Endothelial cell of umbilical vein (primary cell): ENCODE measurements at regions not wholly inside any gene's neighbourhood (a gene's known extent, or its start where the extent isn't known, plus 50 kb on each side); places are given as distances from the start of the nearest gene placed in this dataset.

Experiments used
- BruUV-seq: library from RNA; stranded (reverse); fragments of 400-500 nt; replicated peaks from 2 replicates; lab custom pipeline; 2021; lab: Mats Ljungman, UMichigan
- CTCF ChIA-PET: fragments of 300-600, 350-600 bp; sonication (Branson Sonifier 250); formaldehyde crosslinking; loops from one replicate; lab custom pipeline; 2021; ENCODE audit warnings: antibody characterized with exemption, inconsistent platforms; lab: Charles Lee
- POLR2A ChIA-PET: fragments of 300-600, 350-600 bp; sonication (Branson Sonifier 250); formaldehyde crosslinking; loops from one replicate; lab custom pipeline; 2021; ENCODE audit warnings: antibody characterized with exemption, inconsistent platforms; lab: Charles Lee
- DNase-seq: peaks from one replicate; pipeline ENCODE4 v3.0.0-alpha.2; 2011; ENCODE audit warnings: low read depth, low spot score
- FAIRE-seq: peaks from 2 replicates; lab custom pipeline; 2011; peaks lifted over from hg19 to GRCh38; lab: Jason Lieb, UNC
- H2AFZ ChIP-seq: 2 replicates; pipeline ENCODE4 v1.6.0; 2012; ENCODE audit warnings: low read depth, low read length, control low read depth, inconsistent platforms
- H3K27ac ChIP-seq: 2 replicates; pipeline ENCODE4 v1.5.1; 2011; ENCODE audit warnings: low read depth, mild to moderate bottlenecking, control low read depth, low read length, moderate library complexity; ENCODE audit not compliant: insufficient read depth
- H3K27me3 ChIP-seq, 2 experiments: 2 replicates each; pipeline versions ENCODE4 v1.6.0 to v1.6.1; 2011; ENCODE audit warnings: low read length in 2 of 2, mixed read lengths in 1 of 2; ENCODE audit not compliant: control insufficient read depth in 2 of 2, insufficient read depth in 2 of 2
- H3K36me3 ChIP-seq, 2 experiments: 2 replicates in 1 of 2; 3 replicates in 1 of 2; pipeline ENCODE4 v1.5.1; 2011; ENCODE audit warnings: low read length in 2 of 2, mild to moderate bottlenecking in 1 of 2, moderate library complexity in 1 of 2; ENCODE audit not compliant: control insufficient read depth in 2 of 2, insufficient read depth in 2 of 2; ENCODE audit errors: extremely low read depth in 1 of 2
- H3K4me1 ChIP-seq: 3 replicates; pipeline ENCODE4 v1.5.1; 2011; ENCODE audit warnings: mild to moderate bottlenecking, low read length; ENCODE audit not compliant: control insufficient read depth, insufficient read depth; ENCODE audit errors: extremely low read depth
- H3K4me2 ChIP-seq: 2 replicates; pipeline ENCODE4 v1.6.1; 2011; ENCODE audit warnings: low read length, control low read depth, mixed read lengths; ENCODE audit not compliant: insufficient read depth
- H3K4me3 ChIP-seq, 3 experiments: fragments of 200-600 bp in 1 of 3; sonication (generic), shearing (Covaris generic) in 1 of 3; replicated peaks in 1 of 3; 2 replicates each; pipeline ENCODE4 v1.5.1; 2011 to 2016; ENCODE audit warnings: control low read depth in 3 of 3, low read length in 3 of 3, mild to moderate bottlenecking in 2 of 3, inconsistent platforms in 1 of 3, low read depth in 1 of 3, moderate library complexity in 1 of 3; ENCODE audit not compliant: insufficient read depth in 1 of 3
- H3K79me2 ChIP-seq: 2 replicates; pipeline ENCODE4 v1.6.0; 2012; ENCODE audit warnings: low read length, inconsistent platforms; ENCODE audit not compliant: control insufficient read depth, insufficient read depth
- H3K9ac ChIP-seq: replicated peaks from 2 replicates; pipeline ENCODE3; 2011; ENCODE audit warnings: low read length, control low read depth; ENCODE audit not compliant: insufficient read depth; ENCODE audit errors: extremely low read depth
- H3K9me1 ChIP-seq: replicated peaks from 3 replicates; pipeline ENCODE4 v1.6.0; 2011; ENCODE audit warnings: mild to moderate bottlenecking, low read length; ENCODE audit not compliant: control insufficient read depth, insufficient read depth; ENCODE audit errors: extremely low read depth
- H3K9me3 ChIP-seq: replicated peaks from 2 replicates; pipeline ENCODE4 v1.5.1; 2012; ENCODE audit warnings: low read length, inconsistent platforms; ENCODE audit not compliant: control insufficient read depth, insufficient read depth
- H4K20me1 ChIP-seq: replicated peaks from 2 replicates; pipeline ENCODE3; 2011; ENCODE audit warnings: mild to moderate bottlenecking, low read length; ENCODE audit not compliant: control insufficient read depth, insufficient read depth; ENCODE audit errors: extremely low read depth
- FOS ChIP-seq: IDR thresholded peaks from 2 replicates; pipeline ENCODE4 v1.6.1; 2011; ENCODE audit warnings: mild to moderate bottlenecking, low read length, moderate library complexity, borderline replicate concordance; ENCODE audit not compliant: insufficient read depth
- GATA2 ChIP-seq: IDR thresholded peaks from 2 replicates; pipeline ENCODE4 v1.7.0; 2011; ENCODE audit warnings: low read depth, mild to moderate bottlenecking, moderate library complexity, mixed read lengths, low read length; ENCODE audit not compliant: insufficient read length, insufficient read depth
- JUN ChIP-seq: IDR thresholded peaks from 2 replicates; pipeline ENCODE4 v1.6.1; 2011; ENCODE audit warnings: borderline replicate concordance, low read depth; ENCODE audit not compliant: insufficient read length, insufficient read depth
- MYC ChIP-seq: IDR thresholded peaks from one replicate; pipeline ENCODE4 v1.6.1; 2011; ENCODE audit warnings: mild to moderate bottlenecking, low read depth, low read length
- POLR2A ChIP-seq: IDR thresholded peaks from 2 replicates; pipeline ENCODE4 v1.6.1; 2012; ENCODE audit warnings: low read depth, mild to moderate bottlenecking, control low read depth, low read length
- dilution Hi-C: fragments of 300-500 bp; cut with MboI; formaldehyde crosslinking; loops from one replicate; pipeline ENCODE4 v1.15.0; 2019; ENCODE audit warnings: low sequenced_read_pairs; ENCODE audit not compliant: extremely low pct_ligation_motif_present
- intact Hi-C: fragments of 100-400 bp; cut with micrococcal nuclease; formaldehyde crosslinking; loops from one replicate; pipeline ENCODE4 v1.10.0; 2022
- TF ChIP-seq, protein P1 (sequence below), 2 donors: IDR thresholded peaks; 1 replicate in 1 of 2; 2 replicates in 1 of 2; pipeline ENCODE4 v1.5.1; 2011; ENCODE audit warnings: low read length in 2 of 2, mild to moderate bottlenecking in 2 of 2, moderate library complexity in 2 of 2, control low read depth in 1 of 2, inconsistent platforms in 1 of 2, low read depth in 1 of 2; ENCODE audit not compliant: insufficient read depth in 1 of 2; ENCODE audit errors: extremely low read depth in 1 of 2

DNA sequence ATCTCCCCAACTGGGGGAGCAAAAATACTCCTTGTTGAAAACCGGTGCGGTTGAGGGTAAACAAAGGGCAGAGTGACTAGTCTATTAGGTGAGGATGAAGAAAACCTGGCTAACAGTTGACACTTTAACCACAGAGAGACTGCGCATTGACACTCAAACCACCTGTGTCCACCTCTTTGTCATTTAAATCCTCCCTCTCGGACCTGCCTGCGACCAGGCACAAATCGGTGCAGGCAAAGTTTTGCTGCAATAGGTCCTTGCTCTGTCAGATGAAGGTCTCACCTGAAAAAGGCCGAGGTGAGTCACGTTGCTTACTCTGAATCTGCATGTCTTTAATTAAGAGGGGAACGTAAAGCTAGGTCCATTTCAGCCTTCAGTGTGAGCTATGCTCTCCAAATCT lies 494.1 kb upstream of the DPPA4 start:
- H3K4me3 ChIP-seq = no peak overlapping the region
- no peaks in the 10 kb centered on the region for H3K79me2 ChIP-seq
- H3K4me2 ChIP-seq = no peak overlapping the region
- dilution Hi-C loops = no loop called here
- intact Hi-C loops = no loop called here
- ChIA-PET POLR2A (no interaction called here), CTCF (no interaction called here)
- H3K9ac ChIP-seq = no peak overlapping the region
- TF ChIP-seq GATA2 (no peak), JUN (no peak), MYC (no peak)
- TF ChIP-seq, protein P1, sequence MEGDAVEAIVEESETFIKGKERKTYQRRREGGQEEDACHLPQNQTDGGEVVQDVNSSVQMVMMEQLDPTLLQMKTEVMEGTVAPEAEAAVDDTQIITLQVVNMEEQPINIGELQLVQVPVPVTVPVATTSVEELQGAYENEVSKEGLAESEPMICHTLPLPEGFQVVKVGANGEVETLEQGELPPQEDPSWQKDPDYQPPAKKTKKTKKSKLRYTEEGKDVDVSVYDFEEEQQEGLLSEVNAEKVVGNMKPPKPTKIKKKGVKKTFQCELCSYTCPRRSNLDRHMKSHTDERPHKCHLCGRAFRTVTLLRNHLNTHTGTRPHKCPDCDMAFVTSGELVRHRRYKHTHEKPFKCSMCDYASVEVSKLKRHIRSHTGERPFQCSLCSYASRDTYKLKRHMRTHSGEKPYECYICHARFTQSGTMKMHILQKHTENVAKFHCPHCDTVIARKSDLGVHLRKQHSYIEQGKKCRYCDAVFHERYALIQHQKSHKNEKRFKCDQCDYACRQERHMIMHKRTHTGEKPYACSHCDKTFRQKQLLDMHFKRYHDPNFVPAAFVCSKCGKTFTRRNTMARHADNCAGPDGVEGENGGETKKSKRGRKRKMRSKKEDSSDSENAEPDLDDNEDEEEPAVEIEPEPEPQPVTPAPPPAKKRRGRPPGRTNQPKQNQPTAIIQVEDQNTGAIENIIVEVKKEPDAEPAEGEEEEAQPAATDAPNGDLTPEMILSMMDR (IDR thresholded peaks at IDR 0.05; ENCODE audit: extremely low read depth in 1 of 2, insufficient read depth in 1 of 2, low read depth in 1 of 2, low read length in 2 of 2) = no peak
- H4K20me1 ChIP-seq = no peaks in the 10 kb centered on the region
- no TSS peak for BruUV-seq
- no peaks in the 10 kb centered on the region for H3K27me3 ChIP-seq
- no peaks in the 10 kb centered on the region for H3K36me3 ChIP-seq
- peaks cover 2% of the 10 kb centered on the region for H3K9me3 ChIP-seq
- H2AFZ ChIP-seq = no peak overlapping the region
- no peak overlapping the region for H3K27ac ChIP-seq
- FAIRE-seq = no peak
- H3K4me1 ChIP-seq = no peaks in the 10 kb centered on the region
- H3K9me1 ChIP-seq = no peaks in the 10 kb centered on the region
- DNase-seq = no peak

DNA sequence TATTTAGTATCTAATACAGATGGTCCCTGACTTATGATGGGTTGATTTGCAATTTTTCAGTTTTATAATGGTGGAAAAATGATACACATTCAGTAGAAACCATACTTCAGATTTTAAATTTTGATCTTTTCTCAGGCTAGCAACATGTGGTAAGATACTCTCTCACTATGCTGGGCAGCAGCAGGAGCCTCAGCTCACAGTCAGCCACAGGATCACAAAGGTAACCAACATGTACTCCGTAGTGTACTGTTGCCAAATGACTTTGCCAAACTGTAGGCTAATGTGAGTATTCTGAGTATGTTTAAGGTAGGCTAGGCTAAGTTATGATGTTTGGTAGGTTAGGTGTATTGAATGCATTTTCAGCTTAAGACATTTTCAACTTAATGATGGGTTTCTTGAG lies 498.6 kb upstream of the DPPA4 start:
- Histone ChIP-seq H3K79me2 (no peaks in the 10 kb centered on the region), H3K9ac (no peak overlapping the region), H3K4me1 (no peaks in the 10 kb centered on the region), H3K9me1 (no peaks in the 10 kb centered on the region), H3K9me3 (peaks cover 2% of the 10 kb centered on the region), H3K4me2 (no peak overlapping the region), H3K27me3 (no peaks in the 10 kb centered on the region), H3K4me3 (no peak overlapping the region), H4K20me1 (no peaks in the 10 kb centered on the region), H3K27ac (no peak overlapping the region), H2AFZ (no peak overlapping the region), H3K36me3 (no peaks in the 10 kb centered on the region)
- intact Hi-C loops = no loop called here
- CTCF ChIA-PET = no interaction called here
- BruUV-seq = no TSS peak
- DNase-seq (no peak), FAIRE-seq (no peak)
- POLR2A ChIA-PET = no interaction called here
- dilution Hi-C loops = no loop called here
- TF ChIP-seq, protein P1 (IDR thresholded peaks at IDR 0.05; ENCODE audit: extremely low read depth in 1 of 2, insufficient read depth in 1 of 2, low read depth in 1 of 2, low read length in 2 of 2) = no peak
- TF ChIP-seq MYC (no peak), GATA2 (no peak), JUN (no peak), POLR2A (no peak), FOS (no peak)
